Hepatocyte (in vitro differentiated cells): ENCODE measurements at regions not wholly inside any gene's neighbourhood (a gene's known extent, or its start where the extent isn't known, plus 50 kb on each side); places are given as distances from the start of the nearest gene placed in this dataset.

ENCODE experiments used
- DNase-seq: peaks from one replicate; pipeline ENCODE4 v3.0.0-alpha.2; 2016; ENCODE audit warnings: low spot score
- H2AFZ ChIP-seq: fragments of 200-600 bp; sonication (generic); 2 replicates; pipeline ENCODE4 v1.6.0; 2016; ENCODE audit warnings: antibody characterized with exemption, mild to moderate bottlenecking
- H3K27ac ChIP-seq: fragments of 200-600 bp; sonication (generic); 2 replicates; pipeline ENCODE4 v1.5.1; 2016; ENCODE audit warnings: mild to moderate bottlenecking
- H3K27me3 ChIP-seq: fragments of 200-600 bp; sonication (generic); 2 replicates; pipeline ENCODE4 v1.6.1; 2016
- H3K36me3 ChIP-seq: fragments of 200-600 bp; sonication (generic); replicated peaks from 2 replicates; pipeline ENCODE4 v1.5.1; 2016; ENCODE audit warnings: low read depth; ENCODE audit not compliant: insufficient read depth
- H3K4me1 ChIP-seq: fragments of 200-600 bp; sonication (generic); 2 replicates; pipeline ENCODE4 v1.5.1; 2016; ENCODE audit warnings: mild to moderate bottlenecking, moderate library complexity; ENCODE audit not compliant: insufficient read depth
- H3K4me2 ChIP-seq: fragments of 200-600 bp; sonication (generic); 2 replicates; pipeline ENCODE4 v1.6.0; 2016
- H3K4me3 ChIP-seq: fragments of 200-600 bp; sonication (generic); 2 replicates; pipeline ENCODE4 v1.5.1; 2016; ENCODE audit warnings: mild to moderate bottlenecking
- H3K79me2 ChIP-seq: fragments of 200-600 bp; sonication (generic); 2 replicates; pipeline ENCODE4 v1.6.0; 2017; ENCODE audit warnings: mild to moderate bottlenecking
- H3K9me2 ChIP-seq: fragments of 200-600 bp; sonication (generic); replicated peaks from 2 replicates; pipeline ENCODE4 v1.6.0; 2017; ENCODE audit warnings: mild to moderate bottlenecking; ENCODE audit not compliant: insufficient read depth
- H3K9me3 ChIP-seq: fragments of 200-600 bp; sonication (generic); 2 replicates; pipeline ENCODE4 v1.5.1; 2016; ENCODE audit warnings: low read depth, mild to moderate bottlenecking
- H4K20me1 ChIP-seq: fragments of 200-600 bp; sonication (generic); 2 replicates; pipeline ENCODE4 v1.6.0; 2016; ENCODE audit warnings: mild to moderate bottlenecking; ENCODE audit not compliant: insufficient read depth, poor library complexity, severe bottlenecking
- EZH2 ChIP-seq: fragments of 200-600 bp; sonication (generic); IDR thresholded peaks from 2 replicates; pipeline ENCODE4 v1.6.1; 2016; ENCODE audit warnings: antibody characterized with exemption, mild to moderate bottlenecking, borderline replicate concordance
- EZH2phosphoT487 ChIP-seq: fragments of 200-600 bp; sonication (generic); IDR thresholded peaks from one replicate; pipeline ENCODE4 v1.6.1; 2018; ENCODE audit warnings: antibody characterized with exemption, mild to moderate bottlenecking, low read depth, moderate library complexity; ENCODE audit not compliant: unreplicated experiment, severe bottlenecking
- WGBS: methylation state at CpG from one replicate; pipeline ENCODE4 v1.1.6; 2016; ENCODE audit warnings: low lambda C conversion rate; ENCODE audit errors: missing lambda C conversion rate; 5-methylcytosine and 5-hydroxymethylcytosine counted together
- TF ChIP-seq, protein P1 (sequence below): fragments of 200-600 bp; sonication (generic); IDR thresholded peaks from 2 replicates; pipeline ENCODE4 v1.5.1; 2016; ENCODE audit warnings: antibody characterized with exemption, mild to moderate bottlenecking; ENCODE audit not compliant: poor library complexity

DNA sequence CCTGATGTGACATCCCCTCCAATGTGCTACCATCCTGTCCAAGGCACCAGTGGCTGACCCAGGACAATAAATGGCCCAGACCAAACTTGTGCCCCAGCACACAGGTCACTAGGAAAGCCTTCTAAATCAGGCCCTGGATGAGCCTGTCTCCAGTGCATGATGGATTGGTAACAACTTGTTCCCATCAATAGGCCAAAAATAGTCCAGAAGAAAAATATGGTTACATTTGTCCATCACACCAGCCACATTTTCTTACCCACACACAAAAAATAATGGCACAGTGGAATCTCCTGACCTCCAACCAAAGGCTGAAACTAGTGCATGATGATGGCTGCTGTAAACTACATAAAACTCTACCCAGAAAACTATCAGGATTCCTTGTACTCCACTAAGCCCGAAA, 228.4 kb downstream of the SPTSSA start:
- 100% methylated on average over 1 of the region's 1 CpG for WGBS
- H3K27ac ChIP-seq = no peak overlapping the region
- H3K9me3 ChIP-seq = no peaks in the 10 kb centered on the region
- H3K36me3 ChIP-seq = no peaks in the 10 kb centered on the region
- no peaks in the 10 kb centered on the region for H3K79me2 ChIP-seq
- DNase-seq = no peak
- no peaks in the 10 kb centered on the region for H4K20me1 ChIP-seq
- H3K4me2 ChIP-seq = no peak overlapping the region
- TF ChIP-seq EZH2phosphoT487 (no peak), EZH2 (no peak)
- TF ChIP-seq, protein P1, sequence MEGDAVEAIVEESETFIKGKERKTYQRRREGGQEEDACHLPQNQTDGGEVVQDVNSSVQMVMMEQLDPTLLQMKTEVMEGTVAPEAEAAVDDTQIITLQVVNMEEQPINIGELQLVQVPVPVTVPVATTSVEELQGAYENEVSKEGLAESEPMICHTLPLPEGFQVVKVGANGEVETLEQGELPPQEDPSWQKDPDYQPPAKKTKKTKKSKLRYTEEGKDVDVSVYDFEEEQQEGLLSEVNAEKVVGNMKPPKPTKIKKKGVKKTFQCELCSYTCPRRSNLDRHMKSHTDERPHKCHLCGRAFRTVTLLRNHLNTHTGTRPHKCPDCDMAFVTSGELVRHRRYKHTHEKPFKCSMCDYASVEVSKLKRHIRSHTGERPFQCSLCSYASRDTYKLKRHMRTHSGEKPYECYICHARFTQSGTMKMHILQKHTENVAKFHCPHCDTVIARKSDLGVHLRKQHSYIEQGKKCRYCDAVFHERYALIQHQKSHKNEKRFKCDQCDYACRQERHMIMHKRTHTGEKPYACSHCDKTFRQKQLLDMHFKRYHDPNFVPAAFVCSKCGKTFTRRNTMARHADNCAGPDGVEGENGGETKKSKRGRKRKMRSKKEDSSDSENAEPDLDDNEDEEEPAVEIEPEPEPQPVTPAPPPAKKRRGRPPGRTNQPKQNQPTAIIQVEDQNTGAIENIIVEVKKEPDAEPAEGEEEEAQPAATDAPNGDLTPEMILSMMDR = no peak
- no peaks in the 10 kb centered on the region for H3K27me3 ChIP-seq
- no peak overlapping the region for H2AFZ ChIP-seq
- H3K9me2 ChIP-seq = no peaks in the 10 kb centered on the region
- peaks cover 4% of the 10 kb centered on the region for H3K4me1 ChIP-seq
- no peak overlapping the region for H3K4me3 ChIP-seq

DNA sequence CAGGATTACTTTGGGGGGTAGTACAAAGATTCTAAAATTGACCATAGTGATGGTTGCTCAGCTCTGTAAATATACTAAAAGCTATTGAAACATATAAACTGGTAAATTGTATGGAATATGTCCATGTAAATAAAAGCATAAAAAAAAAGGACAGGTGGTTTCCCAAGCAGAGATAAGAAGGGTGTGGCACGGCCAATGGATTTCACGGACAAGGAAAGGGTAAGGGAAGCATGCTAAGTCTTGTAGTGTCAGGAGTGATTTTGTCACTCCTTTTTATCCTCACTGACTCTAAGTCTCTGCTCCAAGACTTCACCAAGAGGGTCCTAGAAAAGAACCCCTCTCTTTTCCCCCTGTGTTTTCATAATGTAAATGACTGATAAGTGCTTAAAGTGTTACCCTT, 229.2 kb downstream of the SPTSSA start:
- H2AFZ ChIP-seq = no peak overlapping the region
- H3K4me2 ChIP-seq = no peak overlapping the region
- H3K27me3 ChIP-seq = no peaks in the 10 kb centered on the region
- H3K4me1 ChIP-seq = peaks cover 4% of the 10 kb centered on the region
- no peaks in the 10 kb centered on the region for H3K9me3 ChIP-seq
- H3K36me3 ChIP-seq = no peaks in the 10 kb centered on the region
- H3K27ac ChIP-seq = peak overlapping the region; percentile 2
- TF ChIP-seq, protein P1 = no peak
- TF ChIP-seq EZH2 = no peak
- TF ChIP-seq EZH2phosphoT487 = no peak
- H3K4me3 ChIP-seq = no peak overlapping the region
- H4K20me1 ChIP-seq = no peaks in the 10 kb centered on the region
- WGBS = 64% methylated on average over 2 of the region's 2 CpGs
- H3K9me2 ChIP-seq = no peaks in the 10 kb centered on the region
- no peaks in the 10 kb centered on the region for H3K79me2 ChIP-seq
- no peak for DNase-seq

DNA sequence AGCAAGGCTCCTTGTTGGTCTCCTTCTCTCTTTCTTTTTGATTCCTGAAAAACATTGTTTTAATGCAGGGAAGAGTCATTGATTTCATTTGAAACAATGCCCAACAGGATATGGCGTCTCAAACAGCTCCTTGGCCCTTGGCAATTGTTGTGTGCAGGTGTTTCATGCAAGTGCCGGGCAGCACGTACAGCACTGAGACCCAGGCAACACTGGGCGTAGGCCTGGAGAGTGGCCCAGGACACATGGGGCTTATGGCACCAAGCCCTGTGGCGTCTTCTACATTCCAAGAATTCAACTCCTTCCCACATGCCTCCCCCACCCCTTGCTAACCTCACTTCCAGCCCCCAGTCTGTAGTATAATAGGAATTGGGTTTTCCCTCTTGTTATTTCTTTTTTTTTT, 230.4 kb downstream of the SPTSSA start:
- DNase-seq = no peak
- H3K27me3 ChIP-seq = no peaks in the 10 kb centered on the region
- H3K9me2 ChIP-seq = no peaks in the 10 kb centered on the region
- no peaks in the 10 kb centered on the region for H4K20me1 ChIP-seq
- H3K36me3 ChIP-seq = no peaks in the 10 kb centered on the region
- H3K79me2 ChIP-seq = no peaks in the 10 kb centered on the region
- no peak overlapping the region for H3K4me2 ChIP-seq
- peaks cover 4% of the 10 kb centered on the region for H3K4me1 ChIP-seq
- no peak overlapping the region for H2AFZ ChIP-seq
- no peaks in the 10 kb centered on the region for H3K9me3 ChIP-seq
- 82% methylated on average over 5 of the region's 5 CpGs for WGBS
- H3K27ac ChIP-seq = no peak overlapping the region
- H3K4me3 ChIP-seq = no peak overlapping the region
- TF ChIP-seq, protein P1 = no peak
- TF ChIP-seq EZH2 (no peak), EZH2phosphoT487 (no peak)

DNA sequence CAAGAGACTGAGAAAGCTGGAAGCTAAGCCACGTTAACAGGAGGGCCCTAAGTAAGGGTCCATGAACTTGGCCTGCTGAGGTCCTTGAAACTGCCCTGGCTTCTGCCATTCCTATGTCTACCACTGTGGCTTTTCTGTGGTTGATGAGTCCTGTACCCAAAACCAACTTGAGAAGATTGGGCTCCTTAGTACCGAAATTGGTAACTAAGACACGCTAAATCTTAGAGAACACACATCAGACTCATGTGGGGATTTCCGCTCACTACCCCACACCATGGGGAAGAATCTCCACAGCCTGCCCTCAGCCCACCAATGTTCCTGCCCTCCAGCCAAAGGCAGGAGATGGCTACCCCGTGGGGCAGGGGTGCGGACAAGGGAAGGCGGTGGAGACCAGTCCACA, 232.9 kb downstream of the SPTSSA start:
- Histone ChIP-seq H2AFZ (no peak overlapping the region), H3K9me2 (no peaks in the 10 kb centered on the region), H3K9me3 (no peaks in the 10 kb centered on the region), H3K36me3 (no peaks in the 10 kb centered on the region), H3K27ac (no peak overlapping the region), H3K79me2 (no peaks in the 10 kb centered on the region), H3K27me3 (no peaks in the 10 kb centered on the region), H3K4me1 (no peaks in the 10 kb centered on the region), H3K4me3 (no peak overlapping the region), H3K4me2 (no peak overlapping the region), H4K20me1 (no peaks in the 10 kb centered on the region)
- TF ChIP-seq, protein P1 = no peak
- no peak for TF ChIP-seq EZH2
- no peak for TF ChIP-seq EZH2phosphoT487
- WGBS = 97% methylated on average over 7 of the region's 7 CpGs
- no peak for DNase-seq
